IPS DF 6.9 (cell line): ENCODE measurements at regions not wholly inside any gene's neighbourhood (a gene's known extent, or its start where the extent isn't known, plus 50 kb on each side); places are given as distances from the start of the nearest gene placed in this dataset.
"Not testable (repeated sequence)": the region's sequence is repeated elsewhere in the genome, so short reads cannot be mapped to it uniquely, and the experiment has no call there.

Source experiments
- DNase-seq: peaks from one replicate; pipeline ENCODE4 v3.0.0-alpha.2; 2013; ENCODE audit warnings: low read depth, low spot score
- H3K27ac ChIP-seq: one replicate; pipeline ENCODE4 v1.5.1; 2013; ENCODE audit warnings: low read length, control low read depth
- H3K27me3 ChIP-seq: 2 replicates; pipeline ENCODE4 v1.6.1; 2013; ENCODE audit warnings: mild to moderate bottlenecking, low read length; ENCODE audit not compliant: control insufficient read depth, insufficient read depth
- H3K36me3 ChIP-seq: 2 replicates; pipeline ENCODE4 v1.6.1; 2013; ENCODE audit warnings: low read length; ENCODE audit not compliant: control insufficient read depth, insufficient read depth
- H3K4me1 ChIP-seq: 2 replicates; pipeline ENCODE4 v1.6.1; 2013; ENCODE audit warnings: low read length; ENCODE audit not compliant: control insufficient read depth, insufficient read depth
- H3K4me3 ChIP-seq: 2 replicates; pipeline ENCODE4 v1.5.1; 2013; ENCODE audit warnings: mild to moderate bottlenecking, low read length
- H3K9me3 ChIP-seq: 2 replicates; pipeline ENCODE4 v1.6.1; 2013; ENCODE audit warnings: low read length, inconsistent platforms; ENCODE audit not compliant: control insufficient read depth, insufficient read depth
- WGBS: extraction: QIAGEN DNeasy Blood & Tissue Kit; methylation state at CpG from one replicate; pipeline ENCODE4 v1.1.7; 2013; ENCODE audit warnings: mixed read lengths, missing lambda C conversion rate; ENCODE audit not compliant: insufficient read length, insufficient coverage; 5-methylcytosine and 5-hydroxymethylcytosine counted together

DNA sequence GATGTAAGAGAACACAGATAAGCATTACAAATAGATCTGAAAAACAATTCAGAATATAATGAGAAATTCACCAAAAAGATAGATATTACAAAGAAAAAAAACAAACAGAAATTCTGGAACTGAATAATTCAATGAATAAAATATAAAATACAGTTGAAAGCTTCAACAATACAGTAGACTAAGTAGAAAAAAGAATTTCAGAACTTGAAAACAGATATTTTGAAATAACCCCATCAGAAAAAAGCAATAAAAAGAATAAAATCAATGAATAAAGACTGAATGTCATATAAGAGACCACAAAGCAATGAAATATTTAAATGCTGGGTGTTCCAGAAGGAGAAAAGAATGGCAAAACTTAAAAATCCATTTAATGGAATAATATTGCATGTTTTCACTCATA, 611.4 kb upstream of the GHITM start:
- Histone ChIP-seq H3K4me1 (no peaks in the 10 kb centered on the region), H3K36me3 (no peaks in the 10 kb centered on the region), H3K27me3 (no peaks in the 10 kb centered on the region), H3K9me3 (no peaks in the 10 kb centered on the region), H3K4me3 (no peak overlapping the region), H3K27ac (no peak overlapping the region)
- no peak for DNase-seq

GRCh38 chr10:83533290-83533689, 606.0 kb upstream of the GHITM start:
- H3K27ac ChIP-seq: no peak overlapping the region
- no peak for DNase-seq
- WGBS: no CpG with 5 or more reads among the region's 1 CpG
- no peaks in the 10 kb centered on the region for H3K9me3 ChIP-seq
- no peaks in the 10 kb centered on the region for H3K36me3 ChIP-seq
- no peaks in the 10 kb centered on the region for H3K27me3 ChIP-seq
- H3K4me3 ChIP-seq: no peak overlapping the region
- no peaks in the 10 kb centered on the region for H3K4me1 ChIP-seq

GRCh38 chr10:83536426-83536825, 602.9 kb upstream of the GHITM start:
- no peaks in the 10 kb centered on the region for H3K36me3 ChIP-seq
- no peak for DNase-seq
- H3K27ac ChIP-seq: no peak overlapping the region
- no CpG with 5 or more reads among the region's 4 CpGs for WGBS
- peaks cover 2% of the 10 kb centered on the region; the same call in 1 of the 2 replicates for H3K4me1 ChIP-seq
- no peak overlapping the region for H3K4me3 ChIP-seq
- H3K27me3 ChIP-seq: no peaks in the 10 kb centered on the region
- H3K9me3 ChIP-seq: no peaks in the 10 kb centered on the region

DNA sequence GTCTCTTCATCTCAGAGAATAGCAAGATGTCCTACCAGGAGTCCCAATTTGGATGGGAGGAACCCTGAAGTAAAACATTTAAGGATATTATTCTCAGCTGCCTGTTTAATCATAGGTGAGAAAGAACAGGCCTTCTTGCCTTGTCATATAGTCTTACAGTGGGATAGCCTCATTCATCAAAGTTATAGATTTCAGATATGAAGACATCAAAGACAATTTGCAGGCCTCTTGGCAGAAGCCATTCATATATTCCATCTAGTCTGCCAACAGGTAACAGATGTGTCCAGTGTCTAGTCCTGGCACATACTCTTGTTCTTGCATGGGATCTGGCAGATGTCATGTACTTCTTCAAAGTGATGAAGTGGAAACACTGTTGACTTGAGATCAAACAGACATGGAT, 601.3 kb upstream of the GHITM start:
- H3K27ac ChIP-seq: no peak overlapping the region
- no peaks in the 10 kb centered on the region for H3K27me3 ChIP-seq
- no peak overlapping the region for H3K4me3 ChIP-seq
- DNase-seq: no peak
- H3K4me1 ChIP-seq: peaks cover 4% of the 10 kb centered on the region; the same call in 1 of the 2 replicates
- no peaks in the 10 kb centered on the region for H3K36me3 ChIP-seq
- no peaks in the 10 kb centered on the region for H3K9me3 ChIP-seq

- H3K27me3 ChIP-seq: no peaks in the 10 kb centered on the region
- H3K4me3 ChIP-seq: no peak overlapping the region
- WGBS: no CpG with 5 or more reads among the region's 2 CpGs
- no peak for DNase-seq
- H3K36me3 ChIP-seq: no peaks in the 10 kb centered on the region
- H3K9me3 ChIP-seq: no peaks in the 10 kb centered on the region
- no peak overlapping the region for H3K27ac ChIP-seq
- peaks cover 5% of the 10 kb centered on the region; the same call in 1 of the 2 replicates for H3K4me1 ChIP-seq
These were observed 599.6 kb upstream of the GHITM start for GRCh38 chr10:83539528-83540308.

- Histone ChIP-seq H3K27me3 (no peaks in the 10 kb centered on the region), H3K36me3 (no peaks in the 10 kb centered on the region), H3K4me3 (no peak overlapping the region), H3K27ac (no peak overlapping the region), H3K4me1 (peaks cover 5% of the 10 kb centered on the region; the same call in 1 of the 2 replicates), H3K9me3 (no peaks in the 10 kb centered on the region)
- no peak for DNase-seq
- WGBS: no CpG with 5 or more reads among the region's 1 CpG
These were observed 598.3 kb upstream of the GHITM start for GRCh38 chr10:83541046-83541445.

GRCh38 chr10:83542774-83543411, 596.4 kb upstream of the GHITM start:
- Histone ChIP-seq H3K27me3 (no peaks in the 10 kb centered on the region), H3K4me1 (peaks cover 7% of the 10 kb centered on the region; the same call in 1 of the 2 replicates), H3K27ac (no peak overlapping the region), H3K9me3 (no peaks in the 10 kb centered on the region), H3K4me3 (no peak overlapping the region), H3K36me3 (no peaks in the 10 kb centered on the region)
- DNase-seq: no peak
- no CpG with 5 or more reads among the region's 4 CpGs for WGBS

GRCh38 chr10:83543691-83544462, 595.4 kb upstream of the GHITM start:
- no peak overlapping the region for H3K27ac ChIP-seq
- peaks cover 7% of the 10 kb centered on the region; the same call in 1 of the 2 replicates for H3K4me1 ChIP-seq
- no peak overlapping the region for H3K4me3 ChIP-seq
- H3K9me3 ChIP-seq: no peaks in the 10 kb centered on the region
- no peaks in the 10 kb centered on the region for H3K36me3 ChIP-seq
- DNase-seq: no peak
- no CpG with 5 or more reads among the region's 2 CpGs for WGBS
- H3K27me3 ChIP-seq: no peaks in the 10 kb centered on the region

GRCh38 chr10:83545901-83546391, 593.4 kb upstream of the GHITM start:
- no peak for DNase-seq
- no peaks in the 10 kb centered on the region for H3K27me3 ChIP-seq
- peaks cover 5% of the 10 kb centered on the region; the same call in 1 of the 2 replicates for H3K4me1 ChIP-seq
- no peak overlapping the region for H3K4me3 ChIP-seq
- H3K36me3 ChIP-seq: no peaks in the 10 kb centered on the region
- H3K9me3 ChIP-seq: no peaks in the 10 kb centered on the region
- H3K27ac ChIP-seq: no peak overlapping the region
- no CpG with 5 or more reads among the region's 4 CpGs for WGBS

GRCh38 chr10:83551190-83551589, 588.1 kb upstream of the GHITM start:
- not testable (repeated sequence) for H3K27ac ChIP-seq, H3K27me3 ChIP-seq, H3K4me3 ChIP-seq, DNase-seq, H3K36me3 ChIP-seq, H3K9me3 ChIP-seq, H3K4me1 ChIP-seq
- no CpG with 5 or more reads among the region's 5 CpGs for WGBS
